Medulla oblongata (tissue), 1 donor: ENCODE measurements at regions not wholly inside any gene's neighbourhood (a gene's known extent, or its start where the extent isn't known, plus 50 kb on each side); places are given as distances from the start of the nearest gene placed in this dataset.

Source experiments
- DNase-seq: peaks from one replicate; pipeline ENCODE4 v3.0.0-alpha.2; 2015; ENCODE audit errors: extremely low spot score

DNA sequence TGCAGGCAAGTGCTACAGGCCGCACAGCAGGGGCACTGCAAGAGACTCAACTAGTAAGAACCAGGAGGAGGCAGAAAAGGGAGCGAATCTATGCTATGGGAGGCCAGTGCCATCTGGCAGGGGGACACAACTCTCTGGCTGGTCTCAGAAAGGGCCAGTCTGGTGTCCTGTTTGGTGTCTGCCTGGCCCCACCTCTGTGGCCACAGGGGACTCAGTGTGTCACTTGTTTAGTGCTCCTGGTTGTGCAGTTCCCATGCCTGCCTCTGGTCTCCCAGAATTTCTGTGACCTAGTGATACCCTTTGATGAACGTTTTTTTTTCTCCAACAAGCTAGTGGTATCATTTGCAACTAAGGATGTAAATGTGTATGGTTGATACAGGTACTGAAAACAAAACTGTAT is 59.2 kb upstream of the JCAD start:
- DNase-seq: no peak

DNA sequence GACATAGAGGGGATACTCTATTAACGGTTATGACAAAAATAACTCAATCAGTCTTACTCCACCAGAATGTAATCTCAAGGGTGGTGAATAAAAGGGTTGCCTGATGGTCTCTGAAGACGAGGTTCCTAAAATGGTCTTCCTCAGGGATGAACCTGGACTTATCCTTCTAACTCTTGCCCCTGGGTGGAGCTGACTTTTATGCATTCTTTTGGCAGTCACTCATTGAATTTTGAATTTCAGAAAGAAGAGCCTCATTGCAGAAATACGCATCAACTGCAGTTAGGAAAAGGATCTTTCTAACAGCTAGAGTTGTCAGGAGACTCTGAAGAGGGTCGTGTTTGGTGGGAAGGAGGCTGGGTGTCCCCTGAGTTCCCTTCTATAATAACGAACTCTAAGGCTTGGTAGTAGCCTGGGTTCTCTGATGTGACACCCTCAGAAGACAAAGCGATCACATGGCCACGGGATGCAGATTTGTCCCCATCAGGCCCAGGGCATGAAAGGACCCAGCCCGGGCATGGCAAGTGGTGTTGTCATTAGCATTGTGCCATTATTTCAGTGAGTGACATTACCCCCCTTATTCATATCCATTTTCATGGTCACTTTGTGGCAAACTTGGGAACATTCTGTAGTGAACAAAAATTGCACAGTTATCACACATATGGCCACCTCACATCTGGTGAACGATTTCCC is 58.6 kb upstream of the JCAD start:
- no peak for DNase-seq

GRCh38 chr10:30116041-30116491 is 56.7 kb upstream of the JCAD start:
- DNase-seq: no peak

GRCh38 chr10:30115626-30115940 is 56.2 kb upstream of the JCAD start:
- no peak for DNase-seq

DNA sequence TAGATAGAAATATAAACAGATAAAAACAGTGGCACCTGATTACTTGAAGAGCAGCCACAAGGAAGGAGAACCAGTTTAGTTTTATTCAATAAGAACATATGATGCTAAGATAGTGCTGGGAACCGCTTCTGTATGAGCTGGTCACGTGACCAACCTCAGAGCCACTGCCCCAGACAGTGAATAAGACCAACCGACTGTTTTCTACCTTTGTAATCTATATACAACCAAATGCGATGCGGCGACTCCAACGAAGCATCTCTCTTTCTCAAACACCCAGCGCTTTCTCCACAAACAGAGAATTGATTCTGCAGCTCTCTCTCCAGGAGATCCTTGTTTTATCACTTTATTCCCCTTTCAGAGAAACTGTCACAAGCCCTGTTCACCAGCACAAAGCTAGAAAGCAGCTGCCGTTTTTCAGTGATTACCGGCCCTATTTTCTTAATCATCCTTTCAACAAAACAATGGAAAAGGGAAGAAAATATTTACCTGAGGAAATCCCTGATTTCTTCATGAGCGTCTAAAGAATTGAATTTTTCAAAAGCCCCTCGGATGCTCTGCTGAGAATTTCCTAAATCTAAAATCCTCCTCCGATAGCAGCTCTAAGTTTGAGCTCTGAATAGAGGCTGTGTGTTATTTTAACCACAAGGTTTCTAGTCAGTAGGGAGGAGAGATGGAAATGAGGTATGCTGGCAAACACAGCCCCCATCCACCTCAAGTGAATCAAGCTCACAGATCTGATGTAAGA is 55.7 kb upstream of the JCAD start:
- no peak for DNase-seq

- DNase-seq: no peak
Measured at GRCh38 chr10:30114401-30114800, 55.0 kb upstream of the JCAD start.

GRCh38 chr10:30111340-30112022 is 52.1 kb upstream of the JCAD start:
- DNase-seq: no peak
